ENCODE measurements at regions not wholly inside any gene's neighbourhood (a gene's known extent, or its start where the extent isn't known, plus 50 kb on each side); places are given as distances from the start of the nearest gene placed in this dataset.

DNA sequence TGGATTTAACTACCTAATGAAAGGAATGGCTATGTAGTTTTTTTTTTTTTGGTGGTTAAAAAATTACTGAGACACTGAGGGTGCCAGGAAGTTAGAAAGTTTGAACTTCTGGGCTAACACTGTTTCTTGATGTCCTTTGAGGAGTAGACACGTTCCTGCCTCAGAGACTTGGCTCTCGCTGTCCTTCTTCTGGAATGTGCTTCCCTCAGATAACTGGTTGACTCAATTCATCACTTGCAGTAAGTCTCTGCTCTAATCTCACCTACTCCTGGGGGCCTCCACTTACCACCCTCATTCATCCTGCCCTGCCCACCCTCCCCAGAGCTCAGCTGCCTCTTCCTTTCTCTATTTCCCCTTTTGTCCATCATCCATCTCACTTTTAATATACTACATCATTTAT, 167.0 kb downstream of the YTHDC2 start:
- TF ChIP-seq, protein P1, sequence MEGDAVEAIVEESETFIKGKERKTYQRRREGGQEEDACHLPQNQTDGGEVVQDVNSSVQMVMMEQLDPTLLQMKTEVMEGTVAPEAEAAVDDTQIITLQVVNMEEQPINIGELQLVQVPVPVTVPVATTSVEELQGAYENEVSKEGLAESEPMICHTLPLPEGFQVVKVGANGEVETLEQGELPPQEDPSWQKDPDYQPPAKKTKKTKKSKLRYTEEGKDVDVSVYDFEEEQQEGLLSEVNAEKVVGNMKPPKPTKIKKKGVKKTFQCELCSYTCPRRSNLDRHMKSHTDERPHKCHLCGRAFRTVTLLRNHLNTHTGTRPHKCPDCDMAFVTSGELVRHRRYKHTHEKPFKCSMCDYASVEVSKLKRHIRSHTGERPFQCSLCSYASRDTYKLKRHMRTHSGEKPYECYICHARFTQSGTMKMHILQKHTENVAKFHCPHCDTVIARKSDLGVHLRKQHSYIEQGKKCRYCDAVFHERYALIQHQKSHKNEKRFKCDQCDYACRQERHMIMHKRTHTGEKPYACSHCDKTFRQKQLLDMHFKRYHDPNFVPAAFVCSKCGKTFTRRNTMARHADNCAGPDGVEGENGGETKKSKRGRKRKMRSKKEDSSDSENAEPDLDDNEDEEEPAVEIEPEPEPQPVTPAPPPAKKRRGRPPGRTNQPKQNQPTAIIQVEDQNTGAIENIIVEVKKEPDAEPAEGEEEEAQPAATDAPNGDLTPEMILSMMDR (IDR thresholded peaks at IDR 0.05 in 4 of 5, conservative IDR thresholded peaks at IDR 0.05 in 1 of 5): no peak
- no peak for TF ChIP-seq POLR2A (IDR thresholded peaks at IDR 0.05)
